ENCODE measurements at regions not wholly inside any gene's neighbourhood (a gene's known extent, or its start where the extent isn't known, plus 50 kb on each side); places are given as distances from the start of the nearest gene placed in this dataset.

GRCh38 chr2:12254280-12254860, 462.4 kb upstream of the TRIB2 start:
- no peak for DNase-seq

DNA sequence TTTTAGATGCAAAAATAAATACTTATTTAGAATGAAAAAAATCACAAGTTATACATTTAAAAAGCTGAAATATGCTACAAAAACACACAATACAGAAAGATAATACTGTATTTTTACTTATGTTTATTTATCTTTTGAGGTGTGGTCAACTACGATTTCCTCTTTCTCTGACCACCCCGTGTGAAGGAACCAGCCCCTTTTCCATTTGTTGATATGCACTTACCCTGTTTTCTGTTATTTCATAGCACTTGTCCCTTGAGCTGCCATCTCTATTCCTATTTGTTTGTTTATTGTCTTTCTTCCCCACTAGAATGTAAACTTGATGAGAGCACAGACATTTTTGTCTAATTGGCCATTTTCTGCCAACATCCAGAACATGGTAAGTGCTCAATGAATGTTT, 460.5 kb upstream of the TRIB2 start:
- peaks cover 4% of the 10 kb centered on the region for H3K4me1 Mint-ChIP-seq
- no peaks in the 10 kb centered on the region for H3K27me3 Mint-ChIP-seq (ENCODE audit: insufficient read depth)
- Histone ChIP-seq H3K36me3 (ENCODE audit: control insufficient read depth, insufficient read depth, low read length) (no peaks in the 10 kb centered on the region), H3K27me3 (ENCODE audit: control insufficient read depth, insufficient read depth, low read length, poor library complexity, severe bottlenecking) (no peaks in the 10 kb centered on the region), H3K4me3 (ENCODE audit: low read length) (no peak overlapping the region), H3K4me1 (ENCODE audit: control insufficient read depth, insufficient read depth, low read length) (no peaks in the 10 kb centered on the region), H3K9me3 (ENCODE audit: control insufficient read depth, low read length) (no peaks in the 10 kb centered on the region), H3K27ac (ENCODE audit: low read depth, low read length) (no peak overlapping the region), H3K9ac (ENCODE audit: extremely low read depth, low read length, poor library complexity, severe bottlenecking) (no peak overlapping the region)
- 94 to 100% methylated on average over 1 to 2 of the region's 2 CpGs for WGBS, 2 experiments (ENCODE audit: insufficient coverage in 1 of 2, insufficient read length in 1 of 2)
- H3K9me3 Mint-ChIP-seq, result no peaks in the 10 kb centered on the region
- TF ChIP-seq, protein P1, sequence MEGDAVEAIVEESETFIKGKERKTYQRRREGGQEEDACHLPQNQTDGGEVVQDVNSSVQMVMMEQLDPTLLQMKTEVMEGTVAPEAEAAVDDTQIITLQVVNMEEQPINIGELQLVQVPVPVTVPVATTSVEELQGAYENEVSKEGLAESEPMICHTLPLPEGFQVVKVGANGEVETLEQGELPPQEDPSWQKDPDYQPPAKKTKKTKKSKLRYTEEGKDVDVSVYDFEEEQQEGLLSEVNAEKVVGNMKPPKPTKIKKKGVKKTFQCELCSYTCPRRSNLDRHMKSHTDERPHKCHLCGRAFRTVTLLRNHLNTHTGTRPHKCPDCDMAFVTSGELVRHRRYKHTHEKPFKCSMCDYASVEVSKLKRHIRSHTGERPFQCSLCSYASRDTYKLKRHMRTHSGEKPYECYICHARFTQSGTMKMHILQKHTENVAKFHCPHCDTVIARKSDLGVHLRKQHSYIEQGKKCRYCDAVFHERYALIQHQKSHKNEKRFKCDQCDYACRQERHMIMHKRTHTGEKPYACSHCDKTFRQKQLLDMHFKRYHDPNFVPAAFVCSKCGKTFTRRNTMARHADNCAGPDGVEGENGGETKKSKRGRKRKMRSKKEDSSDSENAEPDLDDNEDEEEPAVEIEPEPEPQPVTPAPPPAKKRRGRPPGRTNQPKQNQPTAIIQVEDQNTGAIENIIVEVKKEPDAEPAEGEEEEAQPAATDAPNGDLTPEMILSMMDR (conservative IDR thresholded peaks at IDR 0.05), result no peak
- no peak for DNase-seq
- H3K36me3 Mint-ChIP-seq (ENCODE audit: low read depth), result no peaks in the 10 kb centered on the region
- no peak overlapping the region for H3K27ac Mint-ChIP-seq
- no peak overlapping the region for H3K4me3 Mint-ChIP-seq

More at GRCh38 chr2:12254280-12254860, 462.4 kb upstream of the TRIB2 start:
- Histone ChIP-seq H3K27me3 (ENCODE audit: control insufficient read depth, insufficient read depth, low read length, poor library complexity, severe bottlenecking) (no peaks in the 10 kb centered on the region), H3K4me1 (ENCODE audit: control insufficient read depth, insufficient read depth, low read length) (no peaks in the 10 kb centered on the region), H3K4me3 (ENCODE audit: low read length) (no peak overlapping the region), H3K9ac (ENCODE audit: extremely low read depth, low read length, poor library complexity, severe bottlenecking) (no peak overlapping the region), H3K36me3 (ENCODE audit: control insufficient read depth, insufficient read depth, low read length) (no peaks in the 10 kb centered on the region), H3K9me3 (ENCODE audit: control insufficient read depth, low read length) (no peaks in the 10 kb centered on the region), H3K27ac (ENCODE audit: low read depth, low read length) (no peak overlapping the region)
- Mint-ChIP-seq H3K27ac (no peak overlapping the region), H3K36me3 (ENCODE audit: low read depth) (no peaks in the 10 kb centered on the region), H3K4me1 (peaks cover 2% of the 10 kb centered on the region), H3K27me3 (ENCODE audit: insufficient read depth) (no peaks in the 10 kb centered on the region), H3K9me3 (no peaks in the 10 kb centered on the region), H3K4me3 (no peak overlapping the region)
- TF ChIP-seq, protein P1 (conservative IDR thresholded peaks at IDR 0.05), result no peak
- WGBS, 2 experiments (ENCODE audit: insufficient coverage in 1 of 2, insufficient read length in 1 of 2), result 95 to 98% methylated on average over 5 to 6 of the region's 6 CpGs

GRCh38 chr2:12257476-12257875, 459.3 kb upstream of the TRIB2 start:
- Histone ChIP-seq H3K27ac (ENCODE audit: low read depth, low read length) (no peak overlapping the region), H3K9me3 (ENCODE audit: control insufficient read depth, low read length) (no peaks in the 10 kb centered on the region), H3K27me3 (ENCODE audit: control insufficient read depth, insufficient read depth, low read length, poor library complexity, severe bottlenecking) (no peaks in the 10 kb centered on the region), H3K9ac (ENCODE audit: extremely low read depth, low read length, poor library complexity, severe bottlenecking) (no peak overlapping the region), H3K4me1 (ENCODE audit: control insufficient read depth, insufficient read depth, low read length) (no peaks in the 10 kb centered on the region), H3K36me3 (ENCODE audit: control insufficient read depth, insufficient read depth, low read length) (no peaks in the 10 kb centered on the region), H3K4me3 (ENCODE audit: low read length) (no peak overlapping the region)
- DNase-seq, result no peak
- 92 to 97% methylated on average over 2 to 3 of the region's 3 CpGs for WGBS, 2 experiments (ENCODE audit: insufficient coverage in 1 of 2, insufficient read length in 1 of 2)
- TF ChIP-seq, protein P1 (conservative IDR thresholded peaks at IDR 0.05), result no peak
- Mint-ChIP-seq H3K27me3 (ENCODE audit: insufficient read depth) (no peaks in the 10 kb centered on the region), H3K4me1 (peaks cover 3% of the 10 kb centered on the region), H3K4me3 (no peak overlapping the region), H3K9me3 (no peaks in the 10 kb centered on the region), H3K36me3 (ENCODE audit: low read depth) (no peaks in the 10 kb centered on the region), H3K27ac (no peak overlapping the region)

Measured in endodermal cell (in vitro differentiated cells).